SH-SY5Y (cell line): ENCODE measurements at regions not wholly inside any gene's neighbourhood (a gene's known extent, or its start where the extent isn't known, plus 50 kb on each side); places are given as distances from the start of the nearest gene placed in this dataset.

Experiments
- GATA2 ChIP-seq: IDR thresholded peaks from 2 replicates; pipeline ENCODE4 v1.6.1; 2011; ENCODE audit warnings: mild to moderate bottlenecking, low read depth, low read length
- GATA3 ChIP-seq: IDR thresholded peaks from 2 replicates; pipeline ENCODE4 v1.6.1; 2011; ENCODE audit warnings: low read depth, mild to moderate bottlenecking, low read length, moderate library complexity

GRCh38 chr6:84625506-84625905 lies 138.9 kb downstream of the TBX18 start:
- TF ChIP-seq GATA2 (no peak), GATA3 (no peak)
